ENCODE measurements at regions not wholly inside any gene's neighbourhood (a gene's known extent, or its start where the extent isn't known, plus 50 kb on each side); places are given as distances from the start of the nearest gene placed in this dataset.

GRCh38 chr4:62288808-62289541, 1088.8 kb downstream of the ADGRL3 start:
- in situ Hi-C loops (cut with HindIII; ENCODE audit: low sequenced_read_pairs) = no loop called here
- DNase-seq (ENCODE audit: low spot score) = no peak

- in situ Hi-C loops (cut with HindIII; ENCODE audit: low sequenced_read_pairs) = no loop called here
- DNase-seq (ENCODE audit: low spot score) = no peak
These were observed 1084.9 kb downstream of the ADGRL3 start for GRCh38 chr4:62285026-62285425.

- in situ Hi-C loops (cut with HindIII; ENCODE audit: low sequenced_read_pairs) = no loop called here
These were observed 1079.6 kb downstream of the ADGRL3 start for GRCh38 chr4:62279689-62280088.

GRCh38 chr4:62275470-62275869, 1075.3 kb downstream of the ADGRL3 start:
- in situ Hi-C loops (cut with HindIII; ENCODE audit: low sequenced_read_pairs) = no loop called here
- DNase-seq (ENCODE audit: low spot score) = no peak

More at GRCh38 chr4:62279689-62280088, 1079.6 kb downstream of the ADGRL3 start:
- no peak for DNase-seq (ENCODE audit: low spot score)

GRCh38 chr4:62274782-62275181, 1074.7 kb downstream of the ADGRL3 start:
- DNase-seq (ENCODE audit: low spot score) = no peak
- in situ Hi-C loops (cut with HindIII; ENCODE audit: low sequenced_read_pairs) = no loop called here

GRCh38 chr4:62271107-62271506, 1071.0 kb downstream of the ADGRL3 start:
- DNase-seq (ENCODE audit: low spot score) = no peak
- in situ Hi-C loops (cut with HindIII; ENCODE audit: low sequenced_read_pairs) = no loop called here

GRCh38 chr4:62269918-62270317, 1069.8 kb downstream of the ADGRL3 start:
- no peak for DNase-seq (ENCODE audit: low spot score)
- in situ Hi-C loops (cut with HindIII; ENCODE audit: low sequenced_read_pairs) = no loop called here

- no peak for DNase-seq (ENCODE audit: low spot score)
- in situ Hi-C loops (cut with HindIII; ENCODE audit: low sequenced_read_pairs) = no loop called here
These were observed 1063.3 kb downstream of the ADGRL3 start for GRCh38 chr4:62263454-62263853.

GRCh38 chr4:62262676-62263075, 1062.5 kb downstream of the ADGRL3 start:
- no peak for DNase-seq (ENCODE audit: low spot score)
- in situ Hi-C loops (cut with HindIII; ENCODE audit: low sequenced_read_pairs) = no loop called here

- DNase-seq (ENCODE audit: low spot score) = no peak
- in situ Hi-C loops (cut with HindIII; ENCODE audit: low sequenced_read_pairs) = no loop called here
These were observed 1060.1 kb downstream of the ADGRL3 start for GRCh38 chr4:62260254-62260653.

GRCh38 chr4:62256479-62256878, 1056.4 kb downstream of the ADGRL3 start:
- no peak for DNase-seq (ENCODE audit: low spot score)
- in situ Hi-C loops (cut with HindIII; ENCODE audit: low sequenced_read_pairs) = no loop called here

- no peak for DNase-seq (ENCODE audit: low spot score)
- in situ Hi-C loops (cut with HindIII; ENCODE audit: low sequenced_read_pairs) = no loop called here
These were observed 1052.6 kb downstream of the ADGRL3 start for GRCh38 chr4:62252728-62253127.

GRCh38 chr4:62250100-62250499, 1050.0 kb downstream of the ADGRL3 start:
- in situ Hi-C loops (cut with HindIII; ENCODE audit: low sequenced_read_pairs) = no loop called here
- no peak for DNase-seq (ENCODE audit: low spot score)

GRCh38 chr4:62243895-62244294, 1043.8 kb downstream of the ADGRL3 start:
- in situ Hi-C loops (cut with HindIII; ENCODE audit: low sequenced_read_pairs) = no loop called here
- DNase-seq (ENCODE audit: low spot score) = no peak

GRCh38 chr4:62235911-62236310, 1035.8 kb downstream of the ADGRL3 start:
- no peak for DNase-seq (ENCODE audit: low spot score)
- in situ Hi-C loops (cut with HindIII; ENCODE audit: low sequenced_read_pairs) = no loop called here

- DNase-seq (ENCODE audit: low spot score) = no peak
- in situ Hi-C loops (cut with HindIII; ENCODE audit: low sequenced_read_pairs) = no loop called here
These were observed 1032.7 kb downstream of the ADGRL3 start for GRCh38 chr4:62232814-62233213.

- in situ Hi-C loops (cut with HindIII; ENCODE audit: low sequenced_read_pairs) = no loop called here
- DNase-seq (ENCODE audit: low spot score) = no peak
These were observed 1031.9 kb downstream of the ADGRL3 start for GRCh38 chr4:62231994-62232393.

GRCh38 chr4:62226082-62226481, 1026.0 kb downstream of the ADGRL3 start:
- peak; percentile 36 for DNase-seq (ENCODE audit: low spot score)
- in situ Hi-C loops (cut with HindIII; ENCODE audit: low sequenced_read_pairs) = no loop called here

- in situ Hi-C loops (cut with HindIII; ENCODE audit: low sequenced_read_pairs) = no loop called here
- no peak for DNase-seq (ENCODE audit: low spot score)
These were observed 1022.0 kb downstream of the ADGRL3 start for GRCh38 chr4:62222121-62222520.

GRCh38 chr4:62210486-62210885, 1010.4 kb downstream of the ADGRL3 start:
- in situ Hi-C loops (cut with HindIII; ENCODE audit: low sequenced_read_pairs) = no loop called here
- DNase-seq (ENCODE audit: low spot score) = no peak

- DNase-seq (ENCODE audit: low spot score) = no peak
- in situ Hi-C loops (cut with HindIII; ENCODE audit: low sequenced_read_pairs) = no loop called here
These were observed 1009.8 kb downstream of the ADGRL3 start for GRCh38 chr4:62209757-62210485.

Data from G401 (cell line).